ENCODE measurements at regions not wholly inside any gene's neighbourhood (a gene's known extent, or its start where the extent isn't known, plus 50 kb on each side); places are given as distances from the start of the nearest gene placed in this dataset.

DNA sequence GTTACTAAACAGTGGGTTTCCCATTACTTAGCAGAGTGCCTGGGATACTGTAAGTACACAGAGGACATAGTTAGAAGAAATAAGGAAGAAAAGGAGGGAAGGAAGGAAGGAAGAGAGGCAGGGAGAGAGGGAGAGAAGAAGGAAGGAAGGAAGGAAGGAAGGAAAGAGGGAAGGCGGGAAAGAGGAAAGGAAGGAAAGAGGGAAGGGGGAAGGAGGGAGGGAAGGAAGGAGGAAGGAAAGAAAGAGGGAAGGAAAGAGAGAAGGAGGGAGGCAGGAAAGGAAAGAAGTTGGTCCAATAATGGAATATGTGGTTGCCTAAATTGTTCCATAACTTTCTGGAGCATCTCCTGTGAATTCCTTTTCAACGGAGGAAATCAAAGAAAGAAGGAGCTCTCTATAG is 1230.4 kb downstream of the AACS start:
- TF ChIP-seq EZH2 (IDR thresholded peaks at IDR 0.05; ENCODE audit: insufficient read depth, poor library complexity, severe bottlenecking) (no peak), EZH2phosphoT487 (IDR thresholded peaks at IDR 0.05; ENCODE audit: insufficient read depth, low read depth) (no peak)

Measured in GM23248 (cell line).